T-helper 1 cell (primary cell): ENCODE measurements at regions not wholly inside any gene's neighbourhood (a gene's known extent, or its start where the extent isn't known, plus 50 kb on each side); places are given as distances from the start of the nearest gene placed in this dataset.
"Not testable (repeated sequence)": the region's sequence is repeated elsewhere in the genome, so short reads cannot be mapped to it uniquely, and the experiment has no call there.

Experiments
- DNase-seq, 5 donors: peaks; one replicate each; pipeline ENCODE4 v3.0.0-alpha.2; 2012 to 2020

GRCh38 chr9:1882711-1883403 lies 132.3 kb upstream of the SMARCA2 start:
- no peak for DNase-seq

- DNase-seq, result no peak
Measured at GRCh38 chr9:1890201-1890600, 124.9 kb upstream of the SMARCA2 start.

- DNase-seq, result no peak
Measured at GRCh38 chr9:1890816-1891215, 124.3 kb upstream of the SMARCA2 start.

- not testable (repeated sequence) for DNase-seq
Measured at GRCh38 chr9:1903080-1903704, 112.0 kb upstream of the SMARCA2 start.

- DNase-seq, result no peak
Measured at GRCh38 chr9:1907465-1907864, 107.7 kb upstream of the SMARCA2 start.

- no peak for DNase-seq
Measured at GRCh38 chr9:1909322-1909721, 105.8 kb upstream of the SMARCA2 start.

- DNase-seq, result no peak
Measured at GRCh38 chr9:1910269-1910811, 104.8 kb upstream of the SMARCA2 start.

- no peak for DNase-seq
Measured at GRCh38 chr9:1913631-1914330, 101.4 kb upstream of the SMARCA2 start.

- no peak for DNase-seq
Measured at GRCh38 chr9:1916095-1916494, 99.1 kb upstream of the SMARCA2 start.

- DNase-seq, result no peak
Measured at GRCh38 chr9:1916655-1917054, 98.5 kb upstream of the SMARCA2 start.

GRCh38 chr9:1917396-1917935 lies 97.7 kb upstream of the SMARCA2 start:
- no peak for DNase-seq

- DNase-seq, result no peak
Measured at GRCh38 chr9:1918108-1918507, 97.0 kb upstream of the SMARCA2 start.

GRCh38 chr9:1918622-1919021 lies 96.5 kb upstream of the SMARCA2 start:
- no peak for DNase-seq

- DNase-seq, result no peak
Measured at GRCh38 chr9:1919229-1919628, 95.9 kb upstream of the SMARCA2 start.

GRCh38 chr9:1920386-1920785 lies 94.8 kb upstream of the SMARCA2 start:
- DNase-seq, result no peak

GRCh38 chr9:1922026-1922425 lies 93.1 kb upstream of the SMARCA2 start:
- DNase-seq, result no peak

GRCh38 chr9:1927546-1927945 lies 87.6 kb upstream of the SMARCA2 start:
- no peak for DNase-seq

- no peak for DNase-seq
Measured at GRCh38 chr9:1929134-1929533, 86.0 kb upstream of the SMARCA2 start.

- no peak for DNase-seq
Measured at GRCh38 chr9:1929722-1930244, 85.4 kb upstream of the SMARCA2 start.

- not testable (repeated sequence) for DNase-seq
Measured at GRCh38 chr9:1930245-1930736, 84.9 kb upstream of the SMARCA2 start.

GRCh38 chr9:1938135-1938534 lies 77.0 kb upstream of the SMARCA2 start:
- DNase-seq, result no peak

- no peak for DNase-seq
Measured at GRCh38 chr9:1938675-1939170, 76.4 kb upstream of the SMARCA2 start.

- no peak for DNase-seq
Measured at GRCh38 chr9:1939466-1939865, 75.7 kb upstream of the SMARCA2 start.
